K562 (cell line): ENCODE measurements at regions not wholly inside any gene's neighbourhood (a gene's known extent, or its start where the extent isn't known, plus 50 kb on each side); places are given as distances from the start of the nearest gene placed in this dataset.

Source experiments
- ATAC-seq: fragments of 200-7000 bp; cut with Tn5 transposase; 3 replicates; pipeline ENCODE4 v1.9.1; 2020; ENCODE audit warnings: moderate library complexity
- BruUV-seq: library from RNA; stranded (reverse); fragments of 400-500 nt; replicated peaks from 2 replicates; lab custom pipeline; 2021; lab: Mats Ljungman, UMichigan
- CTCF ChIA-PET: fragments of 300-600 bp; formaldehyde crosslinking; extraction: SDS; loops from one replicate; lab custom pipeline; 2021; ENCODE audit warnings: low intra/inter-chr PET ratio; lab: Yijun Ruan, JAX
- POLR2A ChIA-PET: fragments of 300-600, 350-650 bp; sonication (Branson Sonifier 250); formaldehyde crosslinking; extraction: SDS; loops from one replicate; lab custom pipeline; 2021; ENCODE audit warnings: antibody characterized with exemption, inconsistent platforms; lab: Yijun Ruan, JAX
- DNase-seq, 4 experiments: peaks; one replicate each; pipeline versions ENCODE4 v3.0.0 to v3.0.0-alpha.2; 2011 to 2018; ENCODE audit warnings: low spot score in 3 of 4, mixed read lengths in 3 of 4; ENCODE audit errors: extremely low read depth in 1 of 4
- FAIRE-seq: peaks from 2 replicates; lab custom pipeline; 2011; peaks lifted over from hg19 to GRCh38; lab: Jason Lieb, UNC
- H2AFZ ChIP-seq: 2 replicates; pipeline ENCODE4 v1.6.0; 2011; ENCODE audit warnings: low read depth, low read length, control low read depth, inconsistent platforms
- H3K27ac ChIP-seq: fragments of 200-600 bp; 3 replicates; pipeline ENCODE4 v1.8.0; 2011; ENCODE audit warnings: low read depth, mild to moderate bottlenecking, control low read depth, inconsistent platforms, low read length, moderate library complexity, mixed read lengths; ENCODE audit errors: extremely low read depth
- H3K27me3 ChIP-seq, 2 experiments: fragments of 300-600 bp in 1 of 2; 2 replicates in 1 of 2; 3 replicates in 1 of 2; pipeline versions ENCODE4 v1.6.0 to v1.8.0; 2011; ENCODE audit warnings: inconsistent platforms in 2 of 2, low read length in 2 of 2, mild to moderate bottlenecking in 1 of 2, mixed read lengths in 1 of 2, moderate library complexity in 1 of 2; ENCODE audit not compliant: control insufficient read depth in 2 of 2, insufficient read depth in 2 of 2
- H3K36me3 ChIP-seq: fragments of 300-600 bp; 3 replicates; pipeline ENCODE4 v1.8.0; 2011; ENCODE audit warnings: mild to moderate bottlenecking, low read length, inconsistent platforms; ENCODE audit not compliant: control insufficient read depth, insufficient read depth
- H3K4me1 ChIP-seq, 2 experiments: fragments of 200-600 bp in 1 of 2; replicated peaks in 1 of 2; 2 replicates in 1 of 2; 3 replicates in 1 of 2; pipeline versions ENCODE4 v1.5.1 to v1.8.0; 2011; ENCODE audit warnings: inconsistent platforms in 2 of 2, low read length in 2 of 2, mild to moderate bottlenecking in 1 of 2, mixed read lengths in 1 of 2, moderate library complexity in 1 of 2; ENCODE audit not compliant: control insufficient read depth in 2 of 2, insufficient read depth in 2 of 2
- H3K4me2 ChIP-seq: 2 replicates; pipeline ENCODE4 v1.6.1; 2011; ENCODE audit warnings: low read length, control low read depth, inconsistent platforms, mixed read lengths; ENCODE audit not compliant: insufficient read depth
- H3K4me3 ChIP-seq: fragments of 200-600 bp; sonication (generic), shearing (Covaris generic); 2 replicates; pipeline ENCODE4 v1.5.1; 2016; ENCODE audit warnings: control low read depth, inconsistent platforms
- H3K79me2 ChIP-seq: fragments of 200-600 bp; 3 replicates; pipeline ENCODE4 v1.8.0; 2011; ENCODE audit warnings: low read length, inconsistent platforms; ENCODE audit not compliant: control insufficient read depth, insufficient read depth
- H3K9ac ChIP-seq, 2 experiments: 2 replicates each; pipeline versions ENCODE4 v1.6.0 to v1.6.1; 2011; ENCODE audit warnings: low read depth in 2 of 2, low read length in 2 of 2, control low read depth in 1 of 2, inconsistent platforms in 1 of 2, mild to moderate bottlenecking in 1 of 2, mixed read lengths in 1 of 2; ENCODE audit not compliant: insufficient read depth in 1 of 2
- H3K9me1 ChIP-seq: one replicate; pipeline ENCODE4 v1.6.0; 2011; ENCODE audit warnings: inconsistent platforms, mild to moderate bottlenecking, low read length, moderate library complexity; ENCODE audit not compliant: control insufficient read depth, insufficient read depth
- H3K9me3 ChIP-seq: replicated peaks from 2 replicates; pipeline ENCODE4 v1.5.1; 2011; ENCODE audit warnings: low read depth, low read length, inconsistent platforms; ENCODE audit not compliant: control insufficient read depth, insufficient read depth
- H4K20me1 ChIP-seq: replicated peaks from 2 replicates; pipeline ENCODE4 v1.6.1; 2011; ENCODE audit warnings: low read length, inconsistent platforms, mixed read lengths; ENCODE audit not compliant: control insufficient read depth, insufficient read depth
- ARID1B ChIP-seq: fragments of 450-650 bp; IDR thresholded peaks from 2 replicates; pipeline ENCODE4 v1.6.1; 2016; ENCODE audit warnings: antibody characterized with exemption, mild to moderate bottlenecking, inconsistent platforms
- ARNT ChIP-seq, 2 experiments: fragments of 450-650 bp; IDR thresholded peaks; 2 replicates each; pipeline ENCODE4 v1.6.1; 2016; ENCODE audit warnings: mild to moderate bottlenecking in 1 of 2
- ATF3 ChIP-seq, 2 experiments: fragments of 450-650 bp in 1 of 2; sonication (generic) in 1 of 2; formaldehyde crosslinking in 1 of 2; IDR thresholded peaks in 1 of 2; conservative IDR thresholded peaks in 1 of 2; 2 replicates each; pipeline versions ENCODE4 v1.6.1 to v1.8.1; 2016 to 2023; ENCODE audit warnings: mild to moderate bottlenecking in 2 of 2, moderate library complexity in 2 of 2, inconsistent platforms in 1 of 2, missing genetic modification reagents in 1 of 2
- BCOR ChIP-seq: fragments of 450-650 bp; IDR thresholded peaks from 2 replicates; pipeline ENCODE4 v1.6.1; 2016
- CAMTA2 ChIP-seq: fragments of 250-450 bp; sonication (Bioruptor Pico); conservative IDR thresholded peaks from 2 replicates; pipeline ENCODE4 v1.5.1; 2022
- CC2D1A ChIP-seq: fragments of 450-650 bp; IDR thresholded peaks from 2 replicates; pipeline ENCODE4 v1.6.1; 2017; ENCODE audit warnings: mild to moderate bottlenecking
- CHCHD3 ChIP-seq: fragments of 250-450 bp; sonication (Bioruptor Pico); IDR thresholded peaks from 2 replicates; pipeline ENCODE4 v2.1.2; 2022; ENCODE audit warnings: mild to moderate bottlenecking
- EWSR1 ChIP-seq: fragments of 450-650 bp; IDR thresholded peaks from 2 replicates; pipeline ENCODE4 v1.6.1; 2018; ENCODE audit warnings: borderline replicate concordance, mild to moderate bottlenecking, low read depth, moderate library complexity; ENCODE audit not compliant: partially characterized antibody
- HDAC1 ChIP-seq, 2 experiments: fragments of 450-650 bp; IDR thresholded peaks; 2 replicates each; pipeline ENCODE4 v1.6.1; 2016 to 2017; ENCODE audit warnings: inconsistent platforms in 1 of 2, mild to moderate bottlenecking in 1 of 2, moderate library complexity in 1 of 2
- HDAC2 ChIP-seq: fragments of 450-650 bp; IDR thresholded peaks from 2 replicates; pipeline ENCODE4 v1.6.1; 2016; ENCODE audit warnings: mild to moderate bottlenecking
- JUND ChIP-seq, 2 experiments: IDR thresholded peaks; 2 replicates in 1 of 2; 3 replicates in 1 of 2; pipeline ENCODE4 v1.6.1; 2011; ENCODE audit warnings: borderline replicate concordance in 2 of 2, low read depth in 2 of 2, low read length in 2 of 2, improper control_type of control experiment in 1 of 2, missing biosample characterization in 1 of 2, missing genetic modification characterization in 1 of 2, missing genetic modification reagents in 1 of 2
- MAFG ChIP-seq: fragments of 450-650 bp; conservative IDR thresholded peaks from 2 replicates; pipeline ENCODE4 v1.6.1; 2016; ENCODE audit warnings: missing genetic modification characterization, missing compliant biosample characterization
- MCM3 ChIP-seq: fragments of 450-650 bp; IDR thresholded peaks from 2 replicates; pipeline ENCODE4 v1.6.1; 2016
- SMARCA4 ChIP-seq: fragments of 450-650 bp; IDR thresholded peaks from 2 replicates; pipeline ENCODE4 v1.6.1; 2016
- SRSF1 ChIP-seq: fragments of 200-400 bp; formaldehyde crosslinking; IDR thresholded peaks from 2 replicates; pipeline ENCODE4 v1.6.1; 2017; ENCODE audit warnings: mild to moderate bottlenecking, low read depth, low read length, moderate library complexity
- ZNF592 ChIP-seq: fragments of 450-650 bp; IDR thresholded peaks from 2 replicates; pipeline ENCODE4 v1.6.1; 2017; ENCODE audit warnings: antibody characterized with exemption, mild to moderate bottlenecking
- WGBS: fragments of 100-300 bp; shearing (Covaris generic); methylation state at CpG from one replicate; pipeline ENCODE4 v1.1.6; 2016; ENCODE audit warnings: low coverage, mixed read lengths; ENCODE audit not compliant: insufficient coverage; ENCODE audit errors: missing lambda C conversion rate; 5-methylcytosine and 5-hydroxymethylcytosine counted together
- in situ Hi-C: fragments of 300-500 bp; cut with MboI; formaldehyde crosslinking; loops from 4 replicates; pipeline ENCODE4 v1.15.0; 2018; ENCODE audit warnings: inconsistent platforms, mixed read lengths
- intact Hi-C: fragments of 100-400 bp; cut with micrococcal nuclease; formaldehyde crosslinking; loops from 2 replicates; pipeline ENCODE4 v1.14.2; 2022
- TF ChIP-seq, protein P1 (sequence below): sonication (generic); formaldehyde crosslinking; IDR thresholded peaks from 2 replicates; pipeline ENCODE4 v1.8.1; 2022; ENCODE audit warnings: missing genetic modification reagents

GRCh38 chr3:193962986-193963685, 172.8 kb upstream of the HES1 start:
- H3K9me1 ChIP-seq: no peaks in the 10 kb centered on the region
- FAIRE-seq (no peak), ATAC-seq (no peak), DNase-seq (no peak)
- 42% methylated on average over 9 of the region's 9 CpGs for WGBS
- in situ Hi-C loops (no loop called here), intact Hi-C loops (no loop called here)
- no peak overlapping the region for H3K27ac ChIP-seq
- H3K79me2 ChIP-seq: no peaks in the 10 kb centered on the region
- H4K20me1 ChIP-seq: no peaks in the 10 kb centered on the region
- H3K4me3 ChIP-seq: no peak overlapping the region
- H3K9ac ChIP-seq: no peak overlapping the region
- H3K27me3 ChIP-seq: no peaks in the 10 kb centered on the region
- no TSS peak for BruUV-seq
- peak overlapping the region; percentile 47; the same call in 1 of the 2 replicates for H3K4me2 ChIP-seq
- POLR2A ChIA-PET: interaction anchor here (0.6 to 2.1 kb wide), 5 partner anchors 11 to 616 kb away, joined by 3 to 5 read pairs (median 3); no protein-coding TSS in a partner anchor
- peak overlapping the region; percentile 27 for H2AFZ ChIP-seq
- CTCF ChIA-PET: no interaction called here
- H3K36me3 ChIP-seq: no peaks in the 10 kb centered on the region
- H3K9me3 ChIP-seq: no peaks in the 10 kb centered on the region
- peaks cover 0 to 6% of the 10 kb centered on the region in 2 experiments; a peak in 2 of 5 replicates for H3K4me1 ChIP-seq
- TF ChIP-seq, protein P1, sequence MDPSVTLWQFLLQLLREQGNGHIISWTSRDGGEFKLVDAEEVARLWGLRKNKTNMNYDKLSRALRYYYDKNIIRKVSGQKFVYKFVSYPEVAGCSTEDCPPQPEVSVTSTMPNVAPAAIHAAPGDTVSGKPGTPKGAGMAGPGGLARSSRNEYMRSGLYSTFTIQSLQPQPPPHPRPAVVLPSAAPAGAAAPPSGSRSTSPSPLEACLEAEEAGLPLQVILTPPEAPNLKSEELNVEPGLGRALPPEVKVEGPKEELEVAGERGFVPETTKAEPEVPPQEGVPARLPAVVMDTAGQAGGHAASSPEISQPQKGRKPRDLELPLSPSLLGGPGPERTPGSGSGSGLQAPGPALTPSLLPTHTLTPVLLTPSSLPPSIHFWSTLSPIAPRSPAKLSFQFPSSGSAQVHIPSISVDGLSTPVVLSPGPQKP (CRISPR knock-in tag): no peak
- TF ChIP-seq EWSR1 (no peak), HDAC1 (IDR thresholded peaks at IDR 0.05) (no peak), BCOR (no peak), ZNF592 (0 out of 2 replicates have a peak, but pooled peaks have one; percentile 20), ATF3 (IDR thresholded peaks at IDR 0.05) (peak; percentile 48; the same call in 1 of the 2 replicates), ATF3 (CRISPR knock-in tag; conservative IDR thresholded peaks at IDR 0.05) (no peak), CHCHD3 (no peak), CC2D1A (no peak), SRSF1 (no peak), CAMTA2 (CRISPR knock-in tag) (no peak), SMARCA4 (no peak), HDAC2 (no peak), ARID1B (peak; percentile 36; the same call in 1 of the 2 replicates), MAFG (tag) (0 out of 2 replicates have a peak, but pooled peaks have one; percentile 33), JUND (IDR thresholded peaks at IDR 0.05; ENCODE audit: borderline replicate concordance, low read depth, low read length) (no peak), JUND (tag; IDR thresholded peaks at IDR 0.05; ENCODE audit: borderline replicate concordance, low read depth, low read length) (no peak; the same call in 2 of the 3 replicates), MCM3 (no peak), ARNT (IDR thresholded peaks at IDR 0.05) (0 out of 4 replicates have a peak, but pooled peaks of 1 of the 2 experiments have one; percentile 34)
